ENCODE measurements at regions not wholly inside any gene's neighbourhood (a gene's known extent, or its start where the extent isn't known, plus 50 kb on each side); places are given as distances from the start of the nearest gene placed in this dataset.

DNA sequence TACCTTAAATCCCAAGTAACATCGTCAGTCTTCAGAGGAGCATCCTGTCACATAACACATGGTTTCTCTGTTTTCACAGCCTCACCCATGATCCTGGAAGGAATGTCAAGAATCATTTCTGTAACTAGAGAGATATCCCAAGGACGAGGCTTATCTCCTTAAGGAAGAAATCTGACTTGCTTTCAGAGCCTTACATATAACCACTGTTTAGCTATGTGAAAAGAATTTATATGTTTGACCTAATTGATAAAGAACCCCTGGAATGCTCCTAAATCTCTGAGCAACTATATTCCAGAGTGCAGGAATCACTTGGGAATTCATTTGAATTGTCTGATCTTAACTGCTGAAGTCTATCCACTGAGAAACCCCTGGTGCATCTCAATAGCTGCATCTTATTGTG is 243.1 kb downstream of the ALDH8A1 start:
- no peak for DNase-seq

DNA sequence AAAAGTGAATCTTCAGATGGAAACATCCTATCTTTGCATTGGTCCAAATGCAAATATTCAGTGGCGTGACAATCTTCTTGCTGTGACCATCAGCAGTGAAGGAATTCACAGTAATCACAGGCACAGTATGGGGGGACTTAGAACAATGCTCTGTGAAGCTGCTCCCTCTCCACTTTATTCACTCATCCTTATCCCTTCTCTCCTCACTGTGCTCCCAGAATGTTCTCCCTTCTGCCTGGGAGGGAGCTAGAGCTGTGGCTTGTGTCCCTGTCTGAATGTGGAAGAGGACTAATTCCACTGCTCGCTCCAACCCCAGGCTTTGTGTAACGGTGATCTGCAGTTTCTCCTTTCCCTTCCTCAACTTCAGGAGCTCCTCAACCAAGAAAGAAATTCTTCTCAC is 243.7 kb downstream of the ALDH8A1 start:
- no peak for DNase-seq

DNA sequence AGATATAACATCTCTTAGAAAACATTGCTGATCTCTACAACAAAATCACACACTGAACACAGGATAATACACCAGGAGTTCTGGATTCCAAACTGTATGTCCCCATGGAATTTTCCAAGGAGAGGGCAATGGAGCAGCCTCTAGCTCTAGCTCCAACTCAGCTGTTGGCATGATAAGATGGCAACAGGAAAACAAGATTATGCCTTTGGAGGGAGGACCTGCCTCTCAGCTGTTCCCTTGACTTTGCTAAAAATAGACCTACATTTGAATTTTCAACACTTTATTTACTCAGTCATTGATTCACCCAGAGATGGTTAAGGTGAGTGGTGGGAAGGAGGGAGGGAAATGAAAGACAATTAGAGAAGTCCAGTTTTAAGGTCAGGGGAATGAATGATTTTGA is 246.7 kb downstream of the ALDH8A1 start:
- DNase-seq = no peak

DNA sequence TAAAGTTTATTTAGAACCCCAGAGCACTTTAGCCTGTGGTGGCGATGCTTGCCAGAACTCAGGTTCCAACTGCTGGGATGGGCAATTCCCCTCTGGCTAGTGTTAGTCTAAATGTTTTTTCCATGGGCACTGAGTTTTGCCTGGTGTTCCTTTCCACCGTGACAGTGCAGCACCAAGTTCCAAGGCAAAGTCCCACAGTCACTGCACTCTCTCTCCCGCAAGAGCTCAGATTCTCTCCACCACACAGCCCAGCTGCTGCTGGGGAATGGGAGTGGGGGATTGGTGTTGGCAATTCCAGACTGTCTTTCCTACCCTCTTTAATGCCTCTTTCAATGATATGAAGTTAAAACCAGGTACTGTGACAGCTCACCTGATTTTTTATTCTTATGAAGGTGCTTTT is 247.6 kb downstream of the ALDH8A1 start:
- DNase-seq = no peak

DNA sequence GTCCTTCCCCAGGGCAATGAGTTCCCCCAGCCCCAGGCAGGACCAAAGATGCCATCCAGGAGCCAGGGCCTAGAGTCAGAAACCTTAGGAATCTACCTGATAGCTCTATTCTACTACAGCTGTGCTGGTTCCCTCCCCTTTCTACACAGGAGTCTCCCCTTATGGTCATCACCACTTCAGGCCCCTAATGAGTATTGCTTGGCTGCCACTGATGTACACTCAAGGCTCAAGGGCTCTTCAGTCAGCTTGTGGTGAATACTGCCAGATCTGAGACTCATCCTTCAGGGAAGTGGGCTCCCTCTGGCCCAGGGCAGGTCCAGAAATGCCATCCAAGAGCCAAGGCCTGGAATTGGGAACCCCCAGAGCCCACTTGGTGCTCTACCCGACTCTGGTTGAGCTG is 248.6 kb downstream of the ALDH8A1 start:
- no peak for DNase-seq

DNA sequence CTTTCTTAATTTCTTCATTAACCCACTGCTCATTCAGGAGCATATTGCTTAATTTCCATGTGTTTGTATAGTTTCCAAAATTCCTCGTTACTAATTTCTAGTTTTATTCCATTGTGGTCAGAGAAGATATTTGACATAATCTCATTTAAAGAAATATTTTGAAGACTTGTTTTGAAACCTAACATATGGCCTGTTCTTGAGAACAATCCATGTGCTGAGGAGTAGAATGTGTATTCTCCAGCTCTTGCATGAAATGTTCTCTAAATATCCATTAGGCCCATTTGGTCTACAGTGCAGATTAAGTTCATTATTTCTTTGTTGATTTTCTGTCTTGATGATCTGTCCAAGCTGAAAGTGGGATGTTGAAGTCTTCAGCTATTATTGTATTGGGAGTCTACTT is 251.7 kb downstream of the ALDH8A1 start:
- DNase-seq = no peak

DNA sequence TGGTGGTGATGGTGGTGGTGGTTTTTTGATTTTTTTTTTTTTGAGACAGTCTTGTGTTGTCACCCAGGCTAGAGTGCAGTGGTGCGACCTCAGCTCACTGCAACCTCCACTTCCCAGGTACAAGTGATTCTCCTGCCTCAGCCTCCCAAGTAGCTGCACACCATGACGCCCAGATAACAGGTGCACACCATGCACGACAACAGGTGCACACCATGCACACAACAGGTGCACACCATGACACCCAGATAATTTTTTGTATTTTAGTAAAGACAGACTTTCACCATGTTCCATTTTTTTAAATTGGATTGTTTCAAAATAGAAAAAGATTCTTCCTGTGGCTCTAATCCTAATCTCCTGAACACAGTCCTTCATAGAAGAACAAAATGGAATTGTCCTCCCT is 257.9 kb downstream of the ALDH8A1 start:
- DNase-seq = no peak

DNA sequence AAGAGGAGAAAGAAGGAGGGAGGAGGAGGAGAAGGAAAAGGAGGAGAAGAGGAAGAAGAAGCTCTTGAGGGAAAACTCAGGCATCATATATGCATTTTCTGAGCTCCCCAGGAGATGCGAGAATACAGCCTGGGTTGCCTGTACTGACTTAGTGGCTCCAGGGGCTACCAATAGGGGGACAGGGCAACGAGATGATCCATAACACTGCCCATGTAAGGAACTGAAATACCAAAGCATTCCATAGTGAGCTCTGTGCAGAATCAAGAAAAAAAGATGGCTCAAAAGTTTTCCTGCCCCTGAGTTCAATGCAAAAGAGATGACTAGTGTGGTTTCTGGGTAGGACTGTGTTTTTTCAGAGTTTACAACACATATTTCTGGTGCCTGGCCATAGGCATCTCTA is 258.7 kb downstream of the ALDH8A1 start:
- no peak for DNase-seq

DNA sequence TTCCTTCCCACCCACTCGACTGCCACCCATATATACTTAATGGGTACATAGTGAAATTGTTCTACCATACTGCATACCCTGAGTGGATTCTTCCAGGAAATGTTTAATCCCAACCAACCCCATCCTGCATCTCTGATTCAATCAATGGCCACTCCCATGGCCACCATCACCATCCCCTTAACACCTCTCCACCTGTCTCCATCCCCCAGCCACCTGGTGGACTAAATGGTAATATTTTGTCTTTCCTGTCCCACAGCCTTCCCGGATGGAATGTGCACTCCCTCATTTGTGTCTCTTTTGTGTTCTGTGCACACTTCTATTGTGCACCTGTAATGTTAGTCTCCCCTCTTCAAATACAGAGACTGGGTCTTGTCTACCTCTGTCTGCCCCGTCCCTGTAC is 259.9 kb downstream of the ALDH8A1 start:
- DNase-seq = no peak

DNA sequence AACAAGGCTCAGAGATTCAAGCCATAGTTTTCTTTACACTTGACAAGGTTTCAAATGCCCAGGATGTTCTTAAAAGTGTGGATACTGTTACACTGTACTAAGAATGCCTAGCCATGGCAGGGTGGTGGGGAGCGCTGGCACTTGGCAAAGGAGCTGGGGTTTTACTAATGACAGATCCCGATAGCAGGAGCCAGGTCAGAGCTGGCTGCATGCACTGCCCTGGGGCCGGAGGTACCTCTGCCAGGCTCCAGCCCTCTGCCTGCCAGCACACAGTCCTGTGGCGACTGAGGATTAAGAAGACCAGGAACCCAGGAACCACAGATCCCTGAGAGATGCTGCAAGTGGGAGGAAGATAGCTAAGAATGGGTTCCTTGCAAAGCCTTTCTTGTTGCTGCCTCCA is 260.3 kb downstream of the ALDH8A1 start:
- DNase-seq = no peak

DNA sequence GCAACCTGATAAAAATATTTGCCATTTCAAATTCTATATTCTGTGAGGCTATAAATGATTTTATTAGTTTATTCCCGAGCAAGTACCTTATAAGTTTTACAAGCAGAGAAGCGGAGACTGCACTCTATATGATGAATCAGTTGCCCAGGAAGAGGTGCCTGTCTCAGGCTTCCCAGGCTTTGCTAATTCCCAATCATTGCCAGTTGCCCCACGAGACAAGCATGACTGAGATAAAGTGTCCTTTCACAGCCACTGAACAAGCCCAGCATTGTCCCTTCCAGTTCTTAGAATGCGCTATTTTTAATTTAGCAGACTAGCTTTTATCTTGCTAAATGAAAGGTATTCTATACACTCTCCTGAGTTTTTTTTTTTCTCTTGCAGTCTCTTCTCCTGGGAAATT is 260.7 kb downstream of the ALDH8A1 start:
- DNase-seq = no peak

DNA sequence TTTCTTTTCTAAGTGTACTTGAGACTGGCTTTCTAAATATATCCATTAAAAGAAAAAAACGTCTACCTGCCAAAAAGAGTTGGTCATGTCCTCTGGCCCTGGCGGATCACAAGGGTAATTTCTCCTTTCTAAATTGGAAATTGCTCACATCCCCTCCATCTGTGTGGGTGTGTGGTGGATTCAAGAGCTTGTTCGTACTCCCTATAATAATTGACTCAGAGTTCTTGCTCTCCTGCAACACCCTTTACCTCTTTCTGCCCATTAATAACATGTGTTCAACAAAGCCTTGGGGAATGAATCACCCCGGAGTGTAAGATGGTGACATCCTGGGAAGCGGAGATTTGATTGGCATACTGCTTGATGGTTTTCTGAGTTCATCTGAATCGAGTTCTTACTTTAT is 263.8 kb downstream of the ALDH8A1 start:
- no peak for DNase-seq

DNA sequence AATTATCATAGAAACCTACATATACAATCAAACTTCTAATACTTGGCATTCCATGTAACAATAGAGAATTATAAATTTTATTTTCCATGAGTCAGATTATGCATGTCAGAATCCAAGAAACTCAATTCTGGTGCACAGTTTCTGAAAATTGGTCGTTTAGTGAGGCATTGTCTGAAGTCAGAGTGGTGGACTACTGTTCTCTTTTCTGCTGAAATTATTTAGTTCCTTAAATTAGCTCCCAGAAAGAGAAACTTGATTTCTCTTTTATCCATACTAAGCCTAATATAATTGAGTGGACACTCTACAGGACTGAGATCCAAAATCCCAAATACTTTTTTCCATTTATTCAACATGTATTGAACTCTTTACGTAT is 265.5 kb downstream of the ALDH8A1 start:
- DNase-seq = no peak

DNA sequence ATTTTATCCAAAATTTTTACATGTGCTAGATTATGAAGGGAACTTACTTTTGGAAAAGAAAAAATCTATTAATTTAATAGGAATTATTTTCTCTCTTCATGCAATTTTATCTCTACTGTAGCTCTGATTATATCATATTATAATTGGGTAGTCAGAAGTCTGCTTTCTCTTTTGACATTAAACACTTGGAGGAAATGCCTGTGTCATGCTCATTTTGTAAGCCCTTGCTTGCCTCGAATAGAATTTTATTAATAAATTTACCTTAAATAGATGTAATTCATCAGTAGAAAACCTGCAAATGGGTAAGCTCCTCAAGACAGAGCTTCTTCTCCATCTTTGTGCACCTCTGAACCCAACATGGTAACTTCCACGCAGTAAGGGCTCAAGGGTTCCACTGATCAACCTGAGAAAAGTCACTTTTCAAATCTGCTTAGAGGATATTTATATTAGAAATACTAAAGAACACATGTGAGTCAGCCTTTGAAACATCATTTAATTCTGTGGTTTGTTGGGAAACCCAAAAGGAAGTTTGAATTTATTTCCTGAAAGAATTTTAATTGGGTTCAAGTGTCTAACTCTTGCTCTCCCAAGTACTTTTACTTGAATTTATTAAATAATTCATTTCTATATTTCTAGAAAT is 266.0 kb downstream of the ALDH8A1 start:
- no peak for DNase-seq

DNA sequence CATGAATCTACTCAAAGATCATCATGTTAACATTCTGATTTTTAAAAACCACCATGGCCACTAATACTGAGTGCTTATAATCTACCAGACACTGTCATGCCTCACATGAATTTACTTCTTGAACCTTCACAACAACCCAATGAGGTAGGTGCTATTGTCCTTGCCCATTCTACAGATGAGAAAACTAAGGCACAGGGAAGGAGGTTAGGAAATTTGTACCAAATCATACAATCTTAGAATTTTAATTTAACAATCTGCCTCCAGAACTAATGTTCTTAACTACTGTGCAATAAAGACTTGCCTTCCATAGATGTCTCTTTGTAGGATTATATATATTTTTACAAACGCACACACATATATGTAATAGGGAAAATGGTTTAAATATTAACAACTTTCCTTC is 269.5 kb downstream of the ALDH8A1 start:
- DNase-seq = no peak

DNA sequence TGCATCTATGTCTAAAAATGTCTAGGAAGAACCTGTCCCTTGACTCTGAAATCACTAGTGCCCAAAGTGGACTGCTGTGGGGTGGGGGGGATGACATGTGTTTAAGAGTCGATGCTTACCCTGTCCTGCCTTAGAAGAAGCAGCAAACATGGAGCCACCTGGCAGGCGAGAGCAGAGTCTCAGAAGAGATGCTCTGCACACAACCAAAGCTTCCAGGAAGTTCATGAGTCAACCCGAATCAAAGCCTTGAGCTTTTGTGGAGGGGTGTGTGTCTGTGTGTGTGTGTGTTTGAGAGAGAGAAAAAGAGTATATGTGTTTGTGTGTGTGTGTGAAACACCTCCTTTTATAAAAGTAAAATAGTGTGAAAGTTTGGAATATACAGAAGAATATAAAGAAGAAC is 269.9 kb downstream of the ALDH8A1 start:
- DNase-seq = no peak

DNA sequence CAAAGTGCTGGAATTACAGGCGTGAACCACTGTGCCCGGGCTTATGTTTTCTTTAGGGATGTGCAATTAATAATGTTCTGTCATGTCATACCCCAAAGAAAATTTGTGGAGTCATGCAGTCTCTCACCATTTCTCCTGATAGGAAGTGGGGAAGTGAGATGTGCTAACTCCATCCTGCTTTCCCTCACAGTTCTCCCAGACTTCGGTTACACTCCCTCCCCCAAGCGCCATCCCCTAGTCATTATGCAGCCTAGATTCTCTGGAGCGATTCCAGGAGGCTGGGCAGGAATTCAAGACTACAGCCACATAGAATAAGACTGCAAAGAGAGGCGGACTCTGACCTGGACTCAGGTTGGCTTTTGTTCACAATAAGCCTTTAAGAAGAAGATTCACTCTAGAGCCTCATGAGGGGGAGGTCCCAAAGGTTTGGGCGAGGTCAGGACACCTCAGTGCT is 271.4 kb downstream of the ALDH8A1 start:
- no peak for DNase-seq

DNA sequence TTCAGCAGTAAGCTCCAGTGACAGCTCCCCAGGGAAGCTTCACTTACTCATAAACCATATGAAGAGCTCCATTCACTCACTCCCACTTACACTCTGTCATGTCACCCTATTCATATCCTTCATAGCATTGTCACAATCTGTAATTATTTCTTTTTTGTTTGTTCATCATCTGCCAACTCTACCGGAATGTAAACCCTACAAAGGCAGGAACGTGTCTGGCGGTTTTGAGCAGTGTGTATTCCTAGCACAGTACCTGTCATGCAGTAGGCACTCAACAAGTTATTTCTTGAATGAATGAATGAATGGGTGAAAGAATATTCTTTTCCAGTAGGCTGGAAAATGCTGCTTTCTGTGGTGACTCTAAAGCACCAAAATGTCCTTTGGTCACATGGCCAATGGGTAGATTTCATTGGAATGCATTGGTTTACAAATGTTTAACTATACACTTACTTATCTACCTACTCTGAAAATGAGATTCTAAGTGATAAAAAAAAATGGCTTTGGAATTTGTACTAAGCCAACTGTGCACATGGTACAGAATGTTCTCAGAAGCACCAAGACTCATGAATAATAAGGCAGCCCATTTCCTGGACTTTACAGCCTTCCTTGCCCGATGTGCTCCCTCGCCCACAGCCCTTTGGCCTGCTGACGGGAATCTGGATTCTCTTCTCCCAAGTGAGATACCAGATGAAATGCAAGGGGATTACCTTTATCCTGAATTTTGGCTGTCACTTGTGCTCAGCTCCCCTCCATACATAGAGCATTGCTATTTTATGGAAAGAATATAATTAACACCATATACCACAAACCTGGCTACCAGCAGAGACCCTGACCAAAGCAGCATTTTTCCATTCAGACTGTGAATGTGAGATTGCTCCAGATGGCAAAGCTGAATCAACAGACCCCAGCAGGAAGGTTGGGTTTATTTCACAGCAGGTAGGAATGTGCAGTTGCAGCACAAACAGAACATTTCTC is 273.3 kb downstream of the ALDH8A1 start:
- DNase-seq = no peak

DNA sequence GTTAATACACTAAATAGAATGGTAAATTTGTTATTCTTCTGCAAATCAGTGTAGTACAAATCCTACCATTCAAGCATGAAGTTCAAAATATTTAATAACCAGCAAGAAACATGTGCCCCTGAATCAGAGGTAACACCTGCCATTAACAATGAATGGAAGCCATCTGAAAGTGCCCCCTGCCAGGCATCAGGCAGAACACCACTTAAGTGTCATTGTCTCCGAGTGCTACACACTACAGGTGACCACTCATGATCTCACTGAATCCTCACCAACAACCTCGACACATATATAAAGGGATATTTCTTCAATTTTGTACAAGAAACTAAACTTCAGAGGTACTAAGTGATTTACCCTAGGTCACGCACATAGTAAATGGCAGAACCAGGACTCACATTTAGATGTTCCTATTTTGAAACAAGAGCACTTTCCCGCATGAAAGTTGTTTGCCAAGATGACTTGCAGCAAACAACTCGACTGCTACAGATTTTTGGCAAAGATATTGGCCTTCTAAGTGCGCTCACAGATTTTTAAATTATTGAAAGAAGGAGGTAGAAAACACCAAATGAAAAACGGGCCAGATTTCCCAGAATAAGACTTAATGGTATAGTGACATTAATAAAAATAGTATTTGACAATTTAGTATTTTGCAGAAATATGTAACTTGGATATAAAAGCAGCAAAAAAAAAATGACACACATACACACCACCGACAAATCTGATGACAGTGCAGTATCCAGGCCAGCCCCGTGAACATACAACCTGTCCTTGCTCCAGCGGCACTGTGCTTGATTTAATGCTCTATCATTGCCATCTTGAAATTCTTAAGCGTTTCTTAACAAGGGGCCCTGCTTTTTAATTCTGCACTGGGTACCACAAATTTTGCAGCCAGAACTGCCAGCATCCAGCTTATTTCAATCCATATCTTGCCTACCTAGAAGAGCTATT is 274.5 kb downstream of the ALDH8A1 start:
- no peak for DNase-seq

DNA sequence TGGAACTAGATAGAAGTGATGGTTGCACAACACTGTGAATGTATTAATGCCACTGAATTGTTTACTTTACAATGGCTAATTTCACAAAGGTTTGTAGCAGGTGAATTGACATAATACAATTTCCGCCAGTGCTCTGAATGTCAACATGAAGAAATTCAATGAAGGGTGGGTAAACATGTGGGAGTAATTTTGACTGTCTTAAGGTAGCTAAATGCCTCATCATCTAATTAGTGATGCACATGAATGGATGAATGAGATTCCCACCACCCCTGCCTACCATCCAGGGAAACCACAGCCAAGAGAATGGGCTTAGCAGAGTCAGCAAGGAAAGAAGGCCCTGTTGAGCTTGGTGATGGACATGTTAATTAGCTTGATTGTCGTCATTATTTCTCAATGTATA is 275.3 kb downstream of the ALDH8A1 start:
- no peak for DNase-seq

DNA sequence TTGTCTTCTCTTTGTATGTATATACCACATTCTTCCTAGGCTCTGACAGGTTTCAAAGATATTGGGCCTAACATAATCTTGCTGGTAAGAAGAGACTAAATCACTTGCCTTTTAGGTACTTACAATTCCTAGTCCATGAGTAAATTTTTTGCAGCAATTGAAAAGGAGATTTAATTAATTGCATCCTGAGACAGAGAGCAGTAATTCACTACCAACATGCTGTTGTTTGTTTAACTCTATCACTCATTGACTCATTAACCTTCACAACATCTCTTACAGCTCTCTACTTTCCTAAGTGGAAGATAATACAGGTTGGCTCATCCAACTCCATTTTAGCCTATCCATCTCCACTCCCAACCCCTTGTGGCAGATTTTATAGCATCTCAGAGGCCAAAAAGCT is 280.4 kb downstream of the ALDH8A1 start:
- DNase-seq = no peak

DNA sequence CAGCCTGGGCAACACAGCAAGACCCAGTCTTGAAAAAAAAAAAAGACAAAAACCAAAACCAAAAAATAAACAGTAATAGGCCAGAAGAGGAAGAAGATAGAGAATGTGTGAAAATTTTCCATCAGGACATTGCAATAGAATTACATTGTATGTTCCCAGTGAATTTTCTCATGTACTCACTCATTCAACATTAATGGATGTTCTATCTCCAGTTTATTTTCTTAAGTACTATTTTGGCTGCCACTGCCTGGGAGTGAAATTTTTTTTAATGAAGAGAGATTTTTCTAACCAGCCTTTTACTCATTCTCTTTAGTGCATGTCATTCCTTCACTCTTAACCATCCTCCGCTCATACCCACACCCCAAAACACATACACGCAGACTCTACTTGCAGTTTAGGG is 282.8 kb downstream of the ALDH8A1 start:
- DNase-seq = no peak

DNA sequence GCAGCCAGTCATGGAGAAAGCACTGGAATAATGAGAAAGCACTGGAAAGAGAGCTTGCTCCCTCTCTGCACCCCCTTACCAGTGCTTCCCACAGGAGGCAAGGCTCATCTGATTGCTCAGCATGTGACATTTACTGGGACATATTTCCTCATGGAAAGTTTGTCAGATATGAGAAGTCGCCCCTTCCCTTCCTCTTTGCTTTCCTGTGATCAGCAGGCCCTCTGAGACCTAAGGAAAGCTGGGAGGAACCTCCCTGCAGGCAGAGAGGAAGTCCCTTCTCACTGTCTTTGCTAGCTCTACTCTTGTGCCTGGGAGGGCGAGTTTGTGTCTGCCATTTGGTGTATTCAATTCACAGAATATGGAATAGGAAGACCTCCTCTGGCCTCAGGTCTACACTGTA is 283.8 kb downstream of the ALDH8A1 start:
- DNase-seq = no peak

All from activated T-cell treated with anti-CD3 and anti-CD28 coated beads, Interleukin-2, amount 50 U/mL, for 48 hours (primary cell).